ENCODE measurements at regions not wholly inside any gene's neighbourhood (a gene's known extent, or its start where the extent isn't known, plus 50 kb on each side); places are given as distances from the start of the nearest gene placed in this dataset.
"Not testable (repeated sequence)": the region's sequence is repeated elsewhere in the genome, so short reads cannot be mapped to it uniquely, and the experiment has no call there.

DNA sequence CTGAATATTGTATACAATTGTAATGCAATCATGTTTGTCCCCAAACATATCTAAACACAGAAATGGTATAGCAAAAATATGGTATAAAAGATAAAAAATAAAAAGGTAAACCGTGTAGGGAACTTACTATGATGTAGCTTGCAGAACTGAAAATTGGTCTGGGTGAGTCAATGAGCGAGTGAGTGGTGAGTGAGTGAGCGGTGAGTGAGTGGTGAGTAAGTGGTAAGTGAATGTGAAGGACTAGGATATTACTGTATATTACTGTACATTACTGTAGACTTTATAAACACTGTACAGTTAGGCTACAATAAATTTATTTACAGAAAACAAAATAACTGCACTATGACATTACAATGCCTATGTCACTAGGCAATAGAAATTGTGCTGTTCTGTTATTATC lies 1163.2 kb upstream of the SORCS1 start:
- ATAC-seq (no peak), DNase-seq (no peak)
- TF ChIP-seq, protein P1, sequence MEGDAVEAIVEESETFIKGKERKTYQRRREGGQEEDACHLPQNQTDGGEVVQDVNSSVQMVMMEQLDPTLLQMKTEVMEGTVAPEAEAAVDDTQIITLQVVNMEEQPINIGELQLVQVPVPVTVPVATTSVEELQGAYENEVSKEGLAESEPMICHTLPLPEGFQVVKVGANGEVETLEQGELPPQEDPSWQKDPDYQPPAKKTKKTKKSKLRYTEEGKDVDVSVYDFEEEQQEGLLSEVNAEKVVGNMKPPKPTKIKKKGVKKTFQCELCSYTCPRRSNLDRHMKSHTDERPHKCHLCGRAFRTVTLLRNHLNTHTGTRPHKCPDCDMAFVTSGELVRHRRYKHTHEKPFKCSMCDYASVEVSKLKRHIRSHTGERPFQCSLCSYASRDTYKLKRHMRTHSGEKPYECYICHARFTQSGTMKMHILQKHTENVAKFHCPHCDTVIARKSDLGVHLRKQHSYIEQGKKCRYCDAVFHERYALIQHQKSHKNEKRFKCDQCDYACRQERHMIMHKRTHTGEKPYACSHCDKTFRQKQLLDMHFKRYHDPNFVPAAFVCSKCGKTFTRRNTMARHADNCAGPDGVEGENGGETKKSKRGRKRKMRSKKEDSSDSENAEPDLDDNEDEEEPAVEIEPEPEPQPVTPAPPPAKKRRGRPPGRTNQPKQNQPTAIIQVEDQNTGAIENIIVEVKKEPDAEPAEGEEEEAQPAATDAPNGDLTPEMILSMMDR (IDR thresholded peaks at IDR 0.05): no peak
- no peak for TF ChIP-seq POLR2A (IDR thresholded peaks at IDR 0.05)
- WGBS, 4 donors: 77 to 87% (median 81%) methylated on average over 3 of the region's 3 CpGs
- no peaks in the 10 kb centered on the region for H3K4me1 ChIP-seq
- H3K36me3 ChIP-seq: no peaks in the 10 kb centered on the region
- no peak overlapping the region for H3K27ac ChIP-seq
- H3K9me3 ChIP-seq: no peaks in the 10 kb centered on the region
- H3K27me3 ChIP-seq: no peaks in the 10 kb centered on the region
- intact Hi-C loops (cut with DNase I): no loop called here
- H3K4me3 ChIP-seq: no peak overlapping the region

DNA sequence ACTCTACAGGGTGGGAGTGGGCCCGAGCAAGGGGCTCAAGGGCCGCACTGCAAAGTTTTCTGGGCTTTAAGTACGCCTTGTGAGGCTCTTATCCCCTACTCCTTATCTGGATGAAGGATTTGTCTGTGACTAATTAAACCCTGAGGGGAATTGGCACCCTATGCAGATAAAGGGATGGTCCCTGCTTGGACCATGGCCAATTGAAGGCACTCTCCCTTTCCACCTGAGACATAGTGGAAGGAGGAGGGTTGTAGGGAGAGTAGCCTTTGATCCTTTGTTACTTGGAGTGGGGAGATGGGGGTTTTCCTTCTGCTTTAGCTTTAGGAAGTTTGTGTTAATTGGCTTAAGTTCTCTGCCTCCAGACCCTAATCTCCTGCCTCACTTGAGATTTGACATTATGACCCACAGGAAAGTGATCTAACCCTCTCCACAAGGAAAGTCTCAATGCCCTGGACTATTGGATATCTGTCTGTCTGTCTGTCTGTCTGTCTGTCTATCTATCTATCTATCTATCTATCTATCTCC lies 1158.8 kb upstream of the SORCS1 start:
- intact Hi-C loops (cut with DNase I): no loop called here
- no peak overlapping the region for H3K27ac ChIP-seq
- DNase-seq (no peak), ATAC-seq (no peak)
- H3K36me3 ChIP-seq: no peaks in the 10 kb centered on the region
- H3K4me1 ChIP-seq: no peaks in the 10 kb centered on the region
- TF ChIP-seq, protein P1 (IDR thresholded peaks at IDR 0.05): no peak
- TF ChIP-seq POLR2A (IDR thresholded peaks at IDR 0.05): no peak
- no peak overlapping the region for H3K4me3 ChIP-seq
- no peaks in the 10 kb centered on the region for H3K27me3 ChIP-seq
- WGBS, 4 donors: 19 to 37% (median 29%) methylated on average over 3 of the region's 3 CpGs
- no peaks in the 10 kb centered on the region for H3K9me3 ChIP-seq

DNA sequence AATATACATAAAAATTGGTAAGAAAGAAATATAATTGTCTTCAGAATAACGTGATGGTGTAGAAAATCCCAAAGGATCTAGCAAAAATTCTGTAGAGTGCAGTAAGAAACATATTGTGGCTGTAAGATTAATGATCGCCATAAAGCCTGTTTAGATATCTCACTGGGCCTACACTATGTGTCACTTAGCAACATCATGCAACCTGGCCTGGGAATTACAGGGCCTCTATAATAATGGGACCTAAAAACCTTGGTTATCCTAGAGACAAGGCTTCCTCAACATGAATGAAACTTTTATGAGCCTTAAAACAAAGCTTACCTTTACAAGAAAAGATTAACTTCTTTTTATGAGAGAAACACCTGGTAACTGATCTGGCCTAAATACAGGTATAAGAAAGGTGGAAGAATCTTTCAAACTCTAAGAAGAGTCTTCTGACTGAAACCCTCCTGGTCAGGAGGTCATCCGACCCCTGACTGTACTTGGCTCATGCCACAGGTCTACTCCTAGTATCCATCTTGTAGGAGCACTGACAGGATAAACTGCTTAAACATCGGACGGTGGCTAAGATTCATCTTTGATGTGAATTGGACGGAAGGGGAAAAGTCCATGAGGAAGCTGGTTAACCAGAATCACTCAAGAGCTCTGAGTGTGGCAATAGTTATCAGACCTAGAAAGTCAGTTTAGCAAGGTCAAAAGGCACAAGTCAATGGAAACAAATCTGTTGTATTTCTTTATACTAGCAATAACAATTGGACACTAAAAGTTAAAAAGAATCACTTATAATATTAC lies 1155.1 kb upstream of the SORCS1 start:
- Histone ChIP-seq H3K36me3 (no peaks in the 10 kb centered on the region), H3K4me3 (no peak overlapping the region), H3K4me1 (no peaks in the 10 kb centered on the region), H3K27ac (no peak overlapping the region), H3K9me3 (no peaks in the 10 kb centered on the region), H3K27me3 (no peaks in the 10 kb centered on the region)
- no peak for ATAC-seq
- WGBS, 4 donors: 72 to 80% (median 76%) methylated on average over 6 of the region's 6 CpGs
- no peak for TF ChIP-seq POLR2A (IDR thresholded peaks at IDR 0.05)
- TF ChIP-seq, protein P1 (IDR thresholded peaks at IDR 0.05): no peak
- intact Hi-C loops (cut with DNase I): no loop called here
- DNase-seq: no peak

DNA sequence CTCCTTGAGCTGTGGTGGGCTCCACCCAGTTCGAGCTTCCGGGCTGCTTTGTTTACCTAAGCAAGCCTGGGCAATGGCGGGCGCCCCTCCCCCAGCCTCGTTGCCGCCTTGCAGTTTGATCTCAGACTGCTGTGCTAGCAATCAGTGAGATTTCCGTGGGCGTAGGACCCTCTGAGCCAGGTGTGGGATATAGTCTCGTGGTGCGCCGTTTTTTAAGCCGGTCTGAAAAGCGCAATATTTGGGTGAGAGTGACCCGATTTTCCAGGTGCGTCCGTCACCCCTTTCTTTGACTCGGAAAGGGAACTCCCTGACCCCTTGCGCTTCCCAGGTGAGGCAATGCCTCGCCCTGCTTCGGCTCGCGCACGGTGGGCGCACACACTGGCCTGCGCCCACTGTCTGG lies 1151.1 kb upstream of the SORCS1 start:
- H3K9me3 ChIP-seq; H3K4me3 ChIP-seq; H3K27me3 ChIP-seq; H3K27ac ChIP-seq; DNase-seq; H3K36me3 ChIP-seq; intact Hi-C loops (cut with DNase I); H3K4me1 ChIP-seq; ATAC-seq: not testable (repeated sequence)
- WGBS, 4 donors: 36 to 81% (median 55%) methylated on average over 7 to 19 of the region's 25 CpGs

DNA sequence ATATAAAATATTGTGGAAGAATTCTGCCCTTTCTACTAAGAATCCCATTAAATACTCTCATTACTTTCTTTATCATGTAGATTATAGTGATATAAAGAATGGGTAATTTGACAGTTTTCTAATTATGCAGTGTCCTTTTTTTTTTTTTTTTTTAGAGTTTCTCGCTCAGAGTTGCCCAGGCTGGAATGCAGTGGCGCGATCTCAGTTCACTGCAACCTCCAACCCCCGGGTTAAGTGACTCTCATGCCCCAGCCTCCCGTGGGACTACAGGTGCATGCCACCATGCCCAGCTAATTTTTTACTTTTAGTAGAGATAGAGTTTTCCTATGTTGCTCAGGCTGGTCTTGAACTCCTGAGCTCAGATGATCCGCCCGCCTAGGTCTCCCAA lies 1143.4 kb upstream of the SORCS1 start:
- H3K4me3 ChIP-seq: no peak overlapping the region
- no peaks in the 10 kb centered on the region for H3K27me3 ChIP-seq
- TF ChIP-seq POLR2A (IDR thresholded peaks at IDR 0.05): no peak
- TF ChIP-seq, protein P1 (IDR thresholded peaks at IDR 0.05): no peak
- H3K36me3 ChIP-seq: no peaks in the 10 kb centered on the region
- 90 to 93% (median 91%) methylated on average over 7 of the region's 7 CpGs for WGBS, 4 donors
- intact Hi-C loops (cut with DNase I): no loop called here
- no peak for ATAC-seq
- H3K27ac ChIP-seq: no peak overlapping the region
- peaks cover 0 to 9% (median 0%) of the 10 kb centered on the region in 12 donors for H3K9me3 ChIP-seq
- no peaks in the 10 kb centered on the region for H3K4me1 ChIP-seq
- DNase-seq: no peak

All from heart left ventricle (tissue), 16 donors.